ENCODE measurements at regions not wholly inside any gene's neighbourhood (a gene's known extent, or its start where the extent isn't known, plus 50 kb on each side); places are given as distances from the start of the nearest gene placed in this dataset.

DNA sequence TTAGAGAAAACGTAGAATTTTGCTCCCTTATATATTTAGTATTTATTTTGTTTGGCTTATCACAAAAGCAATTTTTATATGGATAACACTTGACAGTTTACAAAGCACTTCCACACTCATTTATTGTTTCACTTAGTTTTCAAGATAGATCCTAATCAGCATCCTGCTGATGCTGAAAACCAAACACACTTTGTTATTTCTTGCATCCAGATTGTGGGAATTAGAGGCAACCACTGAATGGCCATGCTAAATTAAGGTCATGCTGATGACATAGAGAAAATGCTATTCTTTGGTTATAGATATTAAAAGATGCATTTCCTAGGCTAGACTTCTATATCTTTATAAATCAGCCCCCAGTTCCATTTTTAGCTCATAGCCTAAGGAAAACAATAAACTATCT lies 474.1 kb upstream of the KCNMB2 start:
- no peak for DNase-seq (ENCODE audit: low read depth in 1 of 2, low spot score in 1 of 2)

DNA sequence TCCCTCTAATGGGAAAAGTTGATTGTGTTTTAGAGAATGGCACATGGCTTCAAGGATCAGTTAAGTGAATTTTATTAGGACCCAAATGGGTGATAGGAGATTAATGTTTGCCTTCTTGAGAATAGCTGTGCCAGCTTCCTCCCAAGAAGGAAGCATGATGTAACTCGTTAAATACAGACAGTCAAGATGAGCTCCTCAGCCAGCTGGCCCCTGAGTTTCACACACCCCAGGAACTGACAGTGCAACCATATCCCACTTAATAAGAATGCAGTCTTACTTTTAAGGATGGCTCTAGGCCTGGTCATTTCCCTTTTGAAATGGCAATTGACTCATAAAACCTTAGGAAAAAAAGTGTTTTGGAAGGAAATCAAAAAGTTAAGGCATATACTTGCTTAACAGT lies 472.8 kb upstream of the KCNMB2 start:
- DNase-seq (ENCODE audit: low read depth in 1 of 2, low spot score in 1 of 2) = no peak

DNA sequence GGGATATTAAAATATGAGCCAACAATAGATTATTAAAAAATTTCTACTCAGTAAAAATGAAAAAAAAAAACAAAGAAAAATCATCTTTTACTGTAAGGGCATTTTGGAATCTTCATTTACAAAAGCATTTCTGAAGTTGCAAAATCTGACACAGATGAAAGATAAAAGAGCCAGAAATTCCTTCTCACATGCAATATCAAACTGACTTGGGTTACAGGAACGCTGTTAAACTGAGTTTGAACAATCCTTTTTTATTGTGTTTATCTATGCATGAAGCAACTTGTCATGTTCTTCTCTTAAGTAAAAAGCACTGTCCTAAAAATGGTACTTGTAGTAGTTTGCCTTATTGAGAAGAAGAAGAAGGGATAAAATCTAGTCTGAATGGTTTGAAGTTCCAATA lies 468.5 kb upstream of the KCNMB2 start:
- no peak for DNase-seq (ENCODE audit: low read depth in 1 of 2, low spot score in 1 of 2)

DNA sequence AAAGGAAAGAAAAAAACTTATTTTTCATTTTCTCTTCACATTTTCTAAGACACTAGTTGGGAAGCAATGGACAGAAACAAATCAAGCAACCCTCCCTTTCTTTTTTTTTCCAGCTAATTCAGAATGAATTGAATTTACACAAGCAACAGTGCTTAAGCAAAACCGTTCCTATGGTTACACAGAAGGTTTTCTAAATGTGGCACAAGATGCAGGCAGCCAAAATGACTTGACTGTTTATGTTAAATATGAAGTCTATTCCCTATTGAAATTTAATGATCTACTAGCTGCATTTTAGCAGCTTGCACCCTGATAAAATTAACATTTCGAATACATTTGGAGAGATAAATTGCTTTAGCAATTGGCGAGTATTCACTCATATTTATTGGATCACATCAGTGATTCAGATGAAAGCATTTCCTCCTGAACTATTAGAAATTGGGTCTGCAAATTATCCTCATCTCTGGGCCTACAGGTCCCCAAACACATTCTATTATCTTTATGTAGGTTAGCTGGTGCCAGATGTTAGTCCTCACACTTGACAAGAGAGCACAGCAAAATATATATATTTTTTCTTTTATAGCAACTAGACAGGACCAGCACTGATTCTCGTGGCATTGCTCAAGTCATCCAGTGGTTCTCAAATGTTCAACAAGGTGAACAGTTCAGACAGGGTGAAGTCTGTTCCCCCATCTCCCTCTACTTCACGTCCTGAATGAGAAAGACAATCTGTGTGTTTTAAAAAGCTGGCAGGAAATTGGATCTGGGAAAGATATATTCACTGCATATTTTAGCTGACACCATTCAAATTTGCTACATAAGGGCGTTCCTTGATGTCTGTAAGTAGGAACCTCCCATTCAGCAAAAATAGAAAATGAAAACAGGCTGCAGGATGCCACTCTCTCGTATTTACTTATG lies 463.6 kb upstream of the KCNMB2 start:
- no peak for DNase-seq (ENCODE audit: low read depth in 1 of 2, low spot score in 1 of 2)

DNA sequence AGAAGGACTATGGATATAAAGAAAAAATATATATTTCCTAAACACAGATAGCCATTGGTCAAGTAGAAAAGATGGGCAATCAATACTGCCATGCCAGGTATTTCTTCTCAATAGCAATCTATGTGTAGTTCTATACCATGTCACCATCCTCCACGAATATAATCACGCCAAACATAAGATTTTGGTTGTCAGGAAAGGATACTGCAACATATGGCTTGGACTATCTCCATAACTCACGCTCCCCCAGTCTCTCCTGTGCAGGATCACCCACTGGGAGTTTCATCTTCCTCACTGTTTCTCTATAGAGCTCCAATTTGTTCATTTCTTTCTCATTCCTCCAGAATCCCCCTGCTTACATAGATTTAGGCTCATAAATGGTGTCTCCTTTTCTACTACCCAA lies 462.9 kb upstream of the KCNMB2 start:
- DNase-seq (ENCODE audit: low read depth in 1 of 2, low spot score in 1 of 2) = no peak

DNA sequence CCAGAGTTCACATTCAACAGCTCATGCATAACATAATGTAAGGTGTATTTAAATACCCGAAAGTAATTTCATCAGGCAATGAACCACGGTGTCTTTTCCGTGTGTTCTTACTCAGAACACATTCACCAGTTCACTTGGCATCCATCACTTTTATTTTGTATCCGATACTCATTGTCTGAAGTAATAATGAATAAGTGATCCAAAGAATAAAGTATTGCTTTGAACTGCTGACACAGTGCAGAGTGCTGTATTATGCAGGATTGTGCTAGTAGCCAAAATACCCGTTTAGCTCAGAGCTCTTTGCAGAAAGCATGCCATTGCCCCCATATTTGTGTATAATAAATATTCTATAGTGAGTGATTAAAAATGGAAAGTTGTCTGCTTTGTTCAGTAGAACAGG lies 460.9 kb upstream of the KCNMB2 start:
- DNase-seq (ENCODE audit: low read depth in 1 of 2, low spot score in 1 of 2) = no peak

DNA sequence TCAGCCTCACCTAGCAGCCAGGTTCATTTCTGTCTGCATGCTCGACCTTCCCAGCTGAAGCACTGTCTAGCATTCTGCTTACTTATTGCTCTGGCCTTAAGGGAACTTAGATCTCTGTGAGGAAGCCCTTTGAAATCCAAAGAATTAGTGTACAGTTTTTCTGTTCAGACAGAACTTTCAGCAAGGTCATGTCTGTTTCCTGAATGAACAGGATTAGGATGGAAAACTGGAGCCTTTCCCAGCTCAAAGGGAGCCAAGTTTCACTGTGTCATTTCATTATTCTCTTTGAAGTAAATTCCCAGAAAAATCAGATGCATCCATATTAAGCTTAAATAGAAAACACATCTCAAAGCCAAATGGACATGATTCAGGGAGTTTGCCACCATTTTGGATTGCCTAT lies 457.3 kb upstream of the KCNMB2 start:
- no peak for DNase-seq (ENCODE audit: low read depth in 1 of 2, low spot score in 1 of 2)

DNA sequence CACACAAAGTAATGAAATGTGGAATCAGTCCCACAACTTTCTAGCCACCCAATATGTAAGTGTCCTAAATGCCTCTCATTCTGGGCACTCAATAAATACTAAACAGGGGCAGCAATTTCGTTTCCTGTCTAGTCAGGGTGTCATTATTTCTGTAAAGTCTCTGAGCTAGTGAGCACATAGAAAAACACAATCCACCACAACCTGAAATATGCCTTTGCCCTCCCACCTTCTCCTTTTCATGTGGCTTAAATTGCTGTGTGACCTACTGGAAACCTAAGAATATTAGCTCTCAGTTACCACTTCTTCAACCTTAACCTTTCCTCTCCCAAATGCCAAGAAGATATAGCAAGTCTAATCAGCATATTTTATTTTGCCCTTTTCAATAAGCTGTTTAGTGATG lies 456.3 kb upstream of the KCNMB2 start:
- DNase-seq (ENCODE audit: low read depth in 1 of 2, low spot score in 1 of 2) = no peak

DNA sequence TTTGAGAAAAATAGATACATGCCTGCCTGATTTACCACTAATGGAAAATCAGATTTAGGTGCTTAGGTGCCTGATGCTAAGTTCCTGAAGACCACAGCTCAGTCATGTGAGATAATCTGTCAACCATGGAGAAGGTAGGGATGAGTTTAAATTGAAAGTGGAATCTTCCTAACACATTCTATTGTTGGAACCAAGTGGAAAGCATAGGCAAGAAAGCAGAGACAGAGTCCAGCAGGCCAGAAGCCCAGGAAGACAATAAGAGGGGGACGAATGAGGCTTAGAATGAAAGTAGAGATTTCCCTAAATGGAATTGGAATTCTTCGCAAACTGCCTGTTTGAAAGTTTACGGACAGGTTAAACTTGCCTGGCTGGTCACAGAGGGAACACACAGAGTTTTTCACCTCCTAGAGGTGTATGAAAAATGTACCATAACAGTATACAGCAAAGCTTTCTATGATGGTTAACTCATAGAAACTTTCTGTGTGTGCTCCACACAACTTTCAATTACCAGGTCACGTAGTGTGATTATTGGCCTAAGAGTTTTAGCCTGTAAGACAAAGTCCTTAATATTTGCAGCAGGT lies 453.8 kb upstream of the KCNMB2 start:
- DNase-seq (ENCODE audit: low read depth in 1 of 2, low spot score in 1 of 2) = no peak

DNA sequence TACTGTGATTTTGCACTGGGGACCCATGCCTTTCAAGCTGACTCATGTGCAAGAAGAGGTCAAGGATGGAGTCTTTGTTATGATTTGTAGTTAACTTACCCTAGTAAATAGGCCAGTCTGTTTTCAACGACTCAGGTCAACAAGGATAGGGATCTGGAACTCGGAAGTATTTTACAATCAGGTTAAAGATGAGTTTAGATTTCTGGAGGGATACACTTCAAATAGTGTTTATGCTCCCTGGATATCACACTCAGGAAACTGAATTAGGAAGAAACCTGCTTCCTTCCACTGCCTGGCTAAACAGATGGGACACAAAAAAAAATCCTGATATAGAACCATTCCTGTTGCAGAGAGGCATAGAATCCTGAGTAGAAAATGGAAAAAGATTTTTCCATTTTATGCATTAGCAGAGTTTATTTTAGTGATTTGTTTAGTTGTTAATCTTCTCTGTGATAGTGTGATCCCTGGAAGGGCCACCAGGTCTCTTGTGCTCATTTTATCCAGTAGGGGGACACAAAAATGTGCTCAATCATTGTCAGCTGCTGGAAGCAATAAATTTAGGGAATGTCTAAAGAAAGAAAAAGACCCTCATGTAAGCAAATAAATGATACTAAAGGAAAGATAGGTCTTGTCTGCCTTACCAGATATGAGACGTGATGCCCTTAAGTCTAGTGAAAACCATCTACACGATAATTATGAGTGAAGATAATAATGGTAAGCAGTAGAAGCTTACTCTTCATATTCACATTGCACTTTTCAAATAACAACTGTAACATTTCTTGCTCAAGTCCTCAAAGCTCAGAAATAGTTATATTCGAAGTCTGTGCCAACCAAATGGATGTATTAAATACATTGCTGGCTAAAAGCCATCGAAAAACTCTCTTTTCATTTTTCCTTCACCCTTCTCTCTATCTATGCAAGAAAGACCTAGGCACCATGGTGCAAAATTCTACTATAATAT lies 452.1 kb upstream of the KCNMB2 start:
- no peak for DNase-seq (ENCODE audit: low read depth in 1 of 2, low spot score in 1 of 2)

DNA sequence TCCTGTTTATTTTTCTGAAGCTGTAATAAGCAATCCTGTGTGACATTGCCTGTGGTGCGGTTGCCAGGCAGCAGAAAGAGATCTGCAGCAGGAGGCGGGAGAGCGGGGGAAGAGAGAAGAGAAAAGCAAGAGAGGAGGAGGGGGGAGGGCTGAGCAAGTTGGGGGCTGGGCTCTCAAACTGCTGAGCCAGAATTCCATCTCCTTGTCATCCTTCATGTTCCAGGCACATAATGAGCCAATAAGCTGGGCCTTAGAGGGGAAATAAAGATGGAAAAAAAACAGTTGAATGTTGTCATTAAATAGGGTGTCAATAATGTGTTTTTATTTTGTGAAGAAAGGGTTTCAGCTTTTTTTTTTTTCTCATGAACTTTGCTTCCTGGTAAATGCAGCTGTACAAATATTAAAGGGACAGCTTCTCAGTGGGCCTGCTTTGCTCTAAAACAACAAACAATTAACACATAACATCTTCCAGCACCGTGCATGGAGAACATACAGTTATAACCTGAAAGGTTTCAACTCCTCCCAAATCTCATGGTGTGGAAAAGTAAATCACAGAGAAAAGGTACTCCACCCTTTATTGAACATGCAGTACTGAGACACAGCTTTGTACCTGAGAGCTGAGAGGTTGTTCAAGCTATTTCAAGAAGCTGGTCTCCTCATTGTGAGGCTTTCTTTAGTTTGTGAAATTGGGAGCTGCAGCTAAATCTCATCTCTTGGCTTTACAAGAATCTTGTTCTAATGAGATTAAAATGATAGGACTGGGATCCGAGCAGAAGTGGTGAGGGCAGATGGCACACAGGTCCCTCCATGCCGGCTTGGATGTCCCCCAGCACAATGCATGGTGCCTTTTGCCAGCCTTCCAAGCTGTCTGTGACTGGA lies 451.1 kb upstream of the KCNMB2 start:
- peak in 1 of 2 donors; percentile 8 for DNase-seq (ENCODE audit: low read depth in 1 of 2, low spot score in 1 of 2)

DNA sequence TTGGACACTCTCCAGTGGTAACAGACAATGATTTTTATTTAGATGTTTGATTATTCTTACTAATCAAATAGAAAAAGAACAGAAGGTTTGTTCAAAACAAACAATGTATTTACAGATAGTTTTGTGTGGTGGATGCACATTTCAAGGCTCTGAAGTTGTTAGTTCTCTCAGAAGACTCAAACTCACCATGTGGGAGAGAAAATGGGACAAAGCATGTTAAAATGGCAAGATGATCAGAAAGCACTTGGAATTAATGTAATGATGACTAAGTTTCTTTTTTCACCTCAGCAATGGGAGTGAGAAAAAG lies 450.5 kb upstream of the KCNMB2 start:
- no peak for DNase-seq (ENCODE audit: low read depth in 1 of 2, low spot score in 1 of 2)

DNA sequence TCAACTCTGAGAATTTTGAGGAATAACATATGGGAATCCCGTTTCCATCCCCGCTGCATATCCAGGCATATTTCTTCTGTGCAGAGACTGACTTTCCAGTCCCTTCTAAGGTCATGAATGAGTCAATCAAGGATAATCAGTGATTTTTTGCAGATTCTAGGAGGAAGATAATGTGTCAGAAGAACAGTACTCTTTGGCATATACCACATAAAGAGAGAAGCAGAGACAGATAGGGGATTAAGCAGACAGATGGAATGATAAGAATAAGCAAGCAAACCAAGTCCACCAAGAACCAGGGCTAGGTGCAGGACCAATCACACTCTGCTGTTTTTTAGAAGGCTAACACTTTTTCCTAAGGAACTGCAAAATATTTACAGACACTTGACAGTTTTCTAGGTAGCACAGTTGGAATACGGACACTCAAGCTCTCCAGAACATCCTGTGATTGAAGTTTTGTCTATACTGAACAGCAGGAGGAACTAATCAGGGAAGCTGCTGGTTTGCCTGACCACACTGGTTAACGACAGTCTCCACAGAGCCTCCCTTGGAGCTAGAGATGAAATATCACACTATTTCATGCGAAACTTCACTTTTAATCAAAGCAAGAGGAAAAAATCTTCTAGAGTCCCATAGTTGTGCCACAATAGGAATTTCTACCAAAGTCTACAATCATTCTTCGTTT lies 450.0 kb upstream of the KCNMB2 start:
- DNase-seq (ENCODE audit: low read depth in 1 of 2, low spot score in 1 of 2) = no peak

DNA sequence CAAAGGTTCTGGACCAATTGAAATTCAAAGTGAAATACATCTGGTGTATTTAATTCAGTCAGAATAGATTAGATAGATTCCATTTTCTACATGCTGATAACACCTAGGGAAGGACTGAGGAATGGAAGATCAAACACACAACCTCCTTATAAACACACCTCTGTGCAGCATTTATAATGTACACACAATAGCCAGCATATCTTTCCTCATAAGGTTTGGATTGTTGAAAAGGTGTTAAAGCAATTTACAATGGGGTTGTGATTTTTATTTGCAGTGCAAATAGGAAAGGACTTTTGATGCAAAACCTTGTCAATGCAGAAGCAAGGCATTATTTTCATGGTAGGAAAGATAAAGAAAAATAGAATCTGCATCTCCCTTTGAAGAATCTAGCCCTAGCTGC lies 448.9 kb upstream of the KCNMB2 start:
- DNase-seq (ENCODE audit: low read depth in 1 of 2, low spot score in 1 of 2) = no peak

DNA sequence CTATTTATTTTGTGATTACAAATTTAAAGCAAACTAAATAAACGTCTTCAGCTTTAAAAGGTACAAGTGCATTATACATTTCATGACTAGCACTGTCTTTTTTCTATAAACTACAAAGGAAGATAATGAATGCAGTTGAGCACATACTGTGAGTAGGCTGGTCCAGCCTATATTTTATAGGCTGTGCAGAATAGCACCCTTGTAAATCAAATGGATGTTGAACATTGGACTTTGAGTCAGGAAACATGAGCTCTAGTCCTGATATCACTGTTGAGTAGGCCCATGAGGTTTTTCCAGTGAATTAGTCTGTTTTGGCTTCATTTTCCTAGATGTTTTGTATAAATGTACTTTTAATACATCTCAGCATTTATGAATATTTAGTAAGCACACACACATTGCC lies 447.3 kb upstream of the KCNMB2 start:
- no peak for DNase-seq (ENCODE audit: low read depth in 1 of 2, low spot score in 1 of 2)

DNA sequence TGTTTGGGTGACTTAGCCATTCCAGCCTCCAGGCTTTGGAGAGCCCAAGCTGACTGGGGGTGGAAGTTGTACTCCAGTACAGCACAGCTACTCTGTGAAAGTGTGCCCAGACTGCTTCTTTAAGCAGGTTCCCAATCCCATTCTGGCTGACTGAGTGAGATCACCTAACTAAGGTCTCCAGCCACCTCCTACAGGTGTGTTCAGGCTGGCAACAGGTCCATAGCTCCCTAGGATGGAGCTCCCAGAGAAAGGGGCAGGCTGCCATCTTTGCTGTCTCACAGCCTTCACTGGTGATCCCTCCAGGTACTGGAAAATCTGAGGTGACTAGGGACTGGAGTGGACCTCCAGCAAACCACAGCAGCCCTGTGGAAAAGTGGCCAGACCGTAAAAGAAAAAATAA lies 445.3 kb upstream of the KCNMB2 start:
- no peak for DNase-seq (ENCODE audit: low read depth in 1 of 2, low spot score in 1 of 2)

DNA sequence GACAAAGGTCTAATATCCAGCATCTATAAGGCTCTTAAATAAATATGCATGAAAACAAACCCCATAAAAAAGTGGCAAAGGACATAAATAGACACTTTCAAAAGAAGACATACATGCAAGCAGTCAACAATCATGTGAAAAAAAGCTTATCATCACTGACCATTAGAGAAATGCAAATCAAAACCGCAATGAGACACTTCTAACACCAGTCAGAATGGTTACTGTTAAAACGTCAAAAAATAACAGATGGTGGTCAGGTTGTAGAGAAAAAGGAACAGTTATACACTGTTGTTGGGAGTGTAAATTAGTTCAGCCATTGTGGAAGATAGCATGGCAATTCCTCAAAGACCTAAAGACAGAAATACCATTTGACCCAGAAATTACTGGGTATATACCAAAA lies 440.7 kb upstream of the KCNMB2 start:
- no peak for DNase-seq (ENCODE audit: low read depth in 1 of 2, low spot score in 1 of 2)

DNA sequence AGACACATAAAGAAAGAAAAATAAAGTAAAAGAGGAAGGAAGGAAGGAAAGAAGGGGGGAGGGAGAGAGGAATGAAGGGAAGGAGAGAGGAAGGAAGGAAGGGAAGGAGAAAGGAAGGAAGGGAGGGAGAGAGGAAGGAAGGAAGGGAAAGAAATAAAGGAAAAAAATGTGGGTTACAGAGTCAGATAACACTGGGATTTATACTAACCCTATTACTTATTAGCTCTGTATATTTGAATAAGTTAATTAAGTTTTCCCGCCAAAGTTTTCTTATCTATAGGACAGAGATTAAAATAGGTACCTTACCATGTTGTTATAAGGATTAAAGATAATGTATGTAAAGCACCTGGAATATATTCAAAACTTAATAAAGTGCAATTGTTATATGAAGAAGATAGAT lies 439.3 kb upstream of the KCNMB2 start:
- no peak for DNase-seq (ENCODE audit: low read depth in 1 of 2, low spot score in 1 of 2)

DNA sequence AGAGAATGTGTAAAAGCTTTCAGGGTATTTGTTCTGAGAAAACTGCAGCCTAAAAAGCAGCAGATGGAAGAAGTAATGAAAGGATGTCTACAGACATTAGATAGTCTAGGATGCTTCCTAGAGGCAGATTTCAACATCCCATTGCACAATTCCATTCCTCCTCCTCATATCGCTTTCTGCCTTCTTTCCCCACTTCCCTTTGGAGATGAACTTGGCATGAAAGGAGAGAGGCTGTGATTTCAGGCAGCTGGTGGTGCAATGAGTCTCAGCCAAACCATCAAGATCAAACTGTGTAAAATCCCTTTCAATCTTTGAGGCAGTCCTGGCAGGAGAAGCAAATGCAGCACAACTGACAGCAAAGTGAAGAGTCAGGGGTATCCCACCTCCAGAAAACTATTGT lies 438.7 kb upstream of the KCNMB2 start:
- no peak for DNase-seq (ENCODE audit: low read depth in 1 of 2, low spot score in 1 of 2)

DNA sequence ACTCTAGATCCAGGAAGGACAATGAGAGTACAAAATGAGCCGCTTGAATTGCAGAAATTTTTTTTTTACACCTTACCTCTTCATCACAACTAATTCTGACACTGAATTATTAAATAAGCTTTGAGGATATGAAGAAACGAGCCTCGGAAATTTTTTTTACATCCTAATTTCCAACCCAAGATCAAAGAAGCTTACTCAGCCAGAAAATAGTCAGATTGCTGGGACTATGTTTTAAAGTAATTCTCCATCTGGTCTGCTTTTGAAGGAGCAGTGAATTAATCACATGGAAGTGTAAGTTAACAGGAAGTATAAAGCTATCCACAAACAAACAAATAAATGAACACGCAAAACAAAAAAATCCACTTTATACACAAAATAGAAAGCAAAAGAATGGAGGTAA lies 437.0 kb upstream of the KCNMB2 start:
- DNase-seq (ENCODE audit: low read depth in 1 of 2, low spot score in 1 of 2) = no peak
